Nephron progenitor cell (in vitro differentiated cells): ENCODE measurements at regions not wholly inside any gene's neighbourhood (a gene's known extent, or its start where the extent isn't known, plus 50 kb on each side); places are given as distances from the start of the nearest gene placed in this dataset.
"Not testable (repeated sequence)": the region's sequence is repeated elsewhere in the genome, so short reads cannot be mapped to it uniquely, and the experiment has no call there.

Source experiments
- DNase-seq: peaks from one replicate; pipeline ENCODE4 v3.0.0; 2021
- H3K27ac Mint-ChIP-seq: 2 replicates; pipeline ENCODE4 v1.8.0; 2021; ENCODE audit warnings: mild to moderate bottlenecking, moderate library complexity, mixed read lengths
- H3K27me3 Mint-ChIP-seq: 2 replicates; pipeline ENCODE4 v1.8.0; 2021; ENCODE audit warnings: mild to moderate bottlenecking, low read depth, mixed read lengths; ENCODE audit not compliant: poor library complexity
- H3K36me3 Mint-ChIP-seq: 2 replicates; pipeline ENCODE4 v1.8.0; 2021; ENCODE audit warnings: low read depth, mixed read lengths
- H3K4me1 Mint-ChIP-seq: 2 replicates; pipeline ENCODE4 v1.8.0; 2021; ENCODE audit warnings: mixed read lengths
- H3K4me3 Mint-ChIP-seq: 2 replicates; pipeline ENCODE4 v1.8.0; 2021; ENCODE audit warnings: mild to moderate bottlenecking, moderate library complexity, mixed read lengths
- H3K9me3 Mint-ChIP-seq: 2 replicates; pipeline ENCODE4 v1.8.0; 2021; ENCODE audit warnings: mild to moderate bottlenecking, moderate library complexity, mixed read lengths
- CTCF ChIP-seq: fragments of 200-600 bp; sonication (generic); IDR thresholded peaks from 2 replicates; pipeline ENCODE4 v1.5.0; 2021; ENCODE audit warnings: antibody characterized with exemption

- no peak overlapping the region for H3K27ac Mint-ChIP-seq
- H3K4me3 Mint-ChIP-seq, result no peak overlapping the region
- peaks cover 2% of the 10 kb centered on the region for H3K9me3 Mint-ChIP-seq
- DNase-seq, result no peak
- peaks cover 2% of the 10 kb centered on the region for H3K27me3 Mint-ChIP-seq
- no peaks in the 10 kb centered on the region for H3K36me3 Mint-ChIP-seq
- no peak for TF ChIP-seq CTCF
- peaks cover 33% of the 10 kb centered on the region for H3K4me1 Mint-ChIP-seq
These were observed 181.9 kb downstream of the PSMG1 start for GRCh38 chr21:39001341-39001740.

GRCh38 chr21:39000496-39000895 lies 182.8 kb downstream of the PSMG1 start:
- peaks cover 25% of the 10 kb centered on the region for H3K4me1 Mint-ChIP-seq
- TF ChIP-seq CTCF, result no peak
- H3K27ac Mint-ChIP-seq, result no peak overlapping the region

DNA sequence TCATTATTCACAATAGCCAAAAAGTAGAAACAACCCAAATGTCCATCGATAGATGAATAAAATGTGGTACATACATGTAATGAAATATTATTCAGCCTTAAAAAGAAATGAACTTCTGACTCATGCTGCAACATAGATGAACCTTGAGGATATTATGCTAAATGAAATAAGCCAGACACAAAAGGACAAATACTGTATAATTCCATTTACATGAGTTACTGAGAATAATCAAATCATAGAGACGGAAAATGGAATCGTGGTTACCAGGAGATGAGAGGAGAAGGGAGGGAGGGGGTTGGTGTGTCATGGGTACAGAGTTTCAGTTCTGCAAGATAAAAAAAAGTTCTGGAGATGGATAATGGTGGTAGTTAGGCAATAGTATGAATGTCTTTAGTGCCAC lies 184.1 kb downstream of the PSMG1 start:
- H3K4me3 Mint-ChIP-seq, result no peak overlapping the region
- no peak for DNase-seq
- H3K27ac Mint-ChIP-seq, result no peak overlapping the region
- H3K36me3 Mint-ChIP-seq, result no peaks in the 10 kb centered on the region
- peaks cover 2% of the 10 kb centered on the region for H3K27me3 Mint-ChIP-seq
- H3K9me3 Mint-ChIP-seq, result no peaks in the 10 kb centered on the region
- TF ChIP-seq CTCF, result no peak
- peaks cover 22% of the 10 kb centered on the region for H3K4me1 Mint-ChIP-seq

More at GRCh38 chr21:39000496-39000895, 182.8 kb downstream of the PSMG1 start:
- no peak for DNase-seq
- Mint-ChIP-seq H3K27me3 (peaks cover 2% of the 10 kb centered on the region), H3K9me3 (no peaks in the 10 kb centered on the region), H3K4me3 (no peak overlapping the region), H3K36me3 (no peaks in the 10 kb centered on the region)

GRCh38 chr21:38998281-38998680 lies 185.0 kb downstream of the PSMG1 start:
- not testable (repeated sequence) for H3K27me3 Mint-ChIP-seq, H3K9me3 Mint-ChIP-seq, H3K36me3 Mint-ChIP-seq, H3K27ac Mint-ChIP-seq, DNase-seq, H3K4me3 Mint-ChIP-seq
- H3K4me1 Mint-ChIP-seq, result peaks cover 21% of the 10 kb centered on the region

GRCh38 chr21:38997843-38998175 lies 185.4 kb downstream of the PSMG1 start:
- H3K4me3 Mint-ChIP-seq, H3K27me3 Mint-ChIP-seq, DNase-seq, H3K36me3 Mint-ChIP-seq, H3K27ac Mint-ChIP-seq, H3K9me3 Mint-ChIP-seq: not testable (repeated sequence)
- H3K4me1 Mint-ChIP-seq, result peaks cover 23% of the 10 kb centered on the region

- H3K27me3 Mint-ChIP-seq, result peaks cover 5% of the 10 kb centered on the region
- H3K4me3 Mint-ChIP-seq, result no peak overlapping the region
- no peaks in the 10 kb centered on the region for H3K36me3 Mint-ChIP-seq
- no peaks in the 10 kb centered on the region for H3K9me3 Mint-ChIP-seq
- DNase-seq, result no peak
- TF ChIP-seq CTCF, result no peak
- peaks cover 28% of the 10 kb centered on the region for H3K4me1 Mint-ChIP-seq
- no peak overlapping the region for H3K27ac Mint-ChIP-seq
These were observed 186.0 kb downstream of the PSMG1 start for GRCh38 chr21:38997051-38997842.

- Mint-ChIP-seq H3K9me3 (no peaks in the 10 kb centered on the region), H3K27me3 (peaks cover 5% of the 10 kb centered on the region), H3K36me3 (no peaks in the 10 kb centered on the region), H3K27ac (no peak overlapping the region), H3K4me1 (peaks cover 36% of the 10 kb centered on the region), H3K4me3 (no peak overlapping the region)
- no peak for TF ChIP-seq CTCF
- DNase-seq, result no peak
These were observed 186.9 kb downstream of the PSMG1 start for GRCh38 chr21:38996355-38996754.
